Liver (tissue), 8 donors: ENCODE measurements at regions not wholly inside any gene's neighbourhood (a gene's known extent, or its start where the extent isn't known, plus 50 kb on each side); places are given as distances from the start of the nearest gene placed in this dataset.

Experiments used
- DNase-seq: peaks from one replicate; pipeline ENCODE4 v3.0.0-alpha.2; 2017; ENCODE audit warnings: low spot score
- H3K27ac ChIP-seq, 2 donors: one replicate each; pipeline ENCODE4 v1.7.0; 2013; ENCODE audit warnings: inconsistent platforms in 2 of 2, low read length in 2 of 2, control low read depth in 1 of 2, low read depth in 1 of 2, mild to moderate bottlenecking in 1 of 2
- H3K27me3 ChIP-seq, 4 donors: one replicate each; pipeline versions ENCODE4 v1.6.1 to v1.7.0; 2013; ENCODE audit warnings: low read length in 3 of 4, inconsistent platforms in 1 of 4, mild to moderate bottlenecking in 1 of 4, moderate library complexity in 1 of 4; ENCODE audit not compliant: control insufficient read depth in 4 of 4, insufficient read depth in 4 of 4
- H3K36me3 ChIP-seq, 4 donors: one replicate each; pipeline versions ENCODE4 v1.6.1 to v1.7.0; 2013; ENCODE audit warnings: low read length in 3 of 4, mild to moderate bottlenecking in 3 of 4, low read depth in 1 of 4, moderate library complexity in 1 of 4; ENCODE audit not compliant: control insufficient read depth in 4 of 4, insufficient read depth in 3 of 4
- H3K4me1 ChIP-seq, 4 donors: one replicate each; pipeline versions ENCODE4 v1.6.1 to v1.7.0; 2013; ENCODE audit warnings: low read length in 3 of 4, mild to moderate bottlenecking in 3 of 4, moderate library complexity in 1 of 4; ENCODE audit not compliant: control insufficient read depth in 4 of 4, insufficient read depth in 4 of 4
- H3K4me3 ChIP-seq, 3 donors: one replicate each; pipeline versions ENCODE4 v1.6.1 to v1.7.0; 2013; ENCODE audit warnings: low read length in 3 of 3, control low read depth in 1 of 3, low read depth in 1 of 3, mild to moderate bottlenecking in 1 of 3
- H3K9ac ChIP-seq, 2 donors: one replicate each; pipeline ENCODE4 v1.7.0; 2013; ENCODE audit warnings: low read length in 2 of 2, mild to moderate bottlenecking in 2 of 2, moderate library complexity in 2 of 2, control low read depth in 1 of 2, low read depth in 1 of 2
- H3K9me3 ChIP-seq, 4 donors: one replicate each; pipeline versions ENCODE4 v1.6.1 to v1.7.0; 2013; ENCODE audit warnings: low read length in 3 of 4; ENCODE audit not compliant: control insufficient read depth in 4 of 4
- ATF3 ChIP-seq: IDR thresholded peaks from 2 replicates; pipeline ENCODE4 v1.6.1; 2016; ENCODE audit warnings: antibody characterized with exemption
- EGR1 ChIP-seq, 2 donors: IDR thresholded peaks; 2 replicates each; pipeline ENCODE4 v1.6.1; 2016 to 2018; ENCODE audit warnings: antibody characterized with exemption in 2 of 2, low read depth in 2 of 2
- FOXA1 ChIP-seq: IDR thresholded peaks from 2 replicates; pipeline ENCODE4 v1.6.1; 2016; ENCODE audit warnings: antibody characterized with exemption
- FOXA2 ChIP-seq: IDR thresholded peaks from 2 replicates; pipeline ENCODE4 v1.6.1; 2016; ENCODE audit warnings: antibody characterized with exemption
- GABPA ChIP-seq, 2 donors: IDR thresholded peaks in 1 of 2; conservative IDR thresholded peaks in 1 of 2; 2 replicates each; pipeline ENCODE4 v1.6.1; 2016; ENCODE audit warnings: antibody characterized with exemption in 2 of 2, mild to moderate bottlenecking in 1 of 2, moderate library complexity in 1 of 2
- HNF4A ChIP-seq, 2 donors: conservative IDR thresholded peaks; 2 replicates each; pipeline ENCODE4 v1.6.1; 2016; ENCODE audit warnings: antibody characterized with exemption in 2 of 2, mild to moderate bottlenecking in 2 of 2
- JUND ChIP-seq, 2 donors: IDR thresholded peaks; 2 replicates each; pipeline ENCODE4 v1.6.1; 2016; ENCODE audit warnings: antibody characterized with exemption in 2 of 2
- MAX ChIP-seq: IDR thresholded peaks from 2 replicates; pipeline ENCODE4 v1.6.1; 2016; ENCODE audit warnings: antibody characterized with exemption
- RAD21 ChIP-seq, 2 donors: IDR thresholded peaks; 2 replicates each; pipeline ENCODE4 v1.6.1; 2016; ENCODE audit warnings: antibody characterized with exemption in 2 of 2, mild to moderate bottlenecking in 2 of 2
- SP1 ChIP-seq: IDR thresholded peaks from 2 replicates; pipeline ENCODE4 v1.6.1; 2018; ENCODE audit warnings: antibody characterized with exemption, mild to moderate bottlenecking
- TAF1 ChIP-seq: conservative IDR thresholded peaks from 2 replicates; pipeline ENCODE4 v1.6.1; 2016; ENCODE audit warnings: antibody characterized with exemption, mild to moderate bottlenecking
- YY1 ChIP-seq: IDR thresholded peaks from 2 replicates; pipeline ENCODE4 v1.6.1; 2016; ENCODE audit warnings: antibody characterized with exemption, mild to moderate bottlenecking
- WGBS: extraction: QIAGEN DNeasy Blood & Tissue Kit; methylation state at CpG from one replicate; pipeline ENCODE4 v1.1.7; 2013; 5-methylcytosine and 5-hydroxymethylcytosine counted together
- TF ChIP-seq, protein P1 (sequence below): IDR thresholded peaks from 2 replicates; pipeline ENCODE4 v1.6.1; 2016; ENCODE audit warnings: antibody characterized with exemption
- TF ChIP-seq, protein P2 (sequence below): fragments of 150-350 bp; IDR thresholded peaks from 2 replicates; pipeline ENCODE4 v1.5.1; 2017; ENCODE audit warnings: improper control_type of control experiment, low read depth, low read length; ENCODE audit not compliant: missing input control
- TF ChIP-seq, protein P3 (sequence below): IDR thresholded peaks from 2 replicates; pipeline ENCODE4 v1.6.1; 2016; ENCODE audit warnings: antibody characterized with exemption, mild to moderate bottlenecking
- donor health status: healthy.
- donor health status: healthy.
- donor health status: healthy.
- donor health status: healthy.
- donor health status: healthy.

GRCh38 chr4:136664988-136665387 is 867.3 kb downstream of the PCDH18 start:
- Histone ChIP-seq H3K4me1 (no peaks in the 10 kb centered on the region), H3K9ac (no peak overlapping the region), H3K27me3 (peaks cover 0 to 6% (median 0%) of the 10 kb centered on the region in 4 donors), H3K36me3 (no peaks in the 10 kb centered on the region), H3K9me3 (peaks cover 0 to 2% (median 0%) of the 10 kb centered on the region in 4 donors), H3K27ac (no peak overlapping the region), H3K4me3 (no peak overlapping the region)
- TF ChIP-seq TAF1 (no peak), SP1 (no peak), GABPA (IDR thresholded peaks at IDR 0.05 in 1 of 2, conservative IDR thresholded peaks at IDR 0.05 in 1 of 2) (no peak), FOXA1 (no peak), EGR1 (IDR thresholded peaks at IDR 0.05; ENCODE audit: low read depth in 2 of 2) (no peak), MAX (no peak), RAD21 (IDR thresholded peaks at IDR 0.05) (no peak), FOXA2 (no peak), HNF4A (conservative IDR thresholded peaks at IDR 0.05) (no peak), JUND (IDR thresholded peaks at IDR 0.05) (no peak)
- TF ChIP-seq, protein P1, sequence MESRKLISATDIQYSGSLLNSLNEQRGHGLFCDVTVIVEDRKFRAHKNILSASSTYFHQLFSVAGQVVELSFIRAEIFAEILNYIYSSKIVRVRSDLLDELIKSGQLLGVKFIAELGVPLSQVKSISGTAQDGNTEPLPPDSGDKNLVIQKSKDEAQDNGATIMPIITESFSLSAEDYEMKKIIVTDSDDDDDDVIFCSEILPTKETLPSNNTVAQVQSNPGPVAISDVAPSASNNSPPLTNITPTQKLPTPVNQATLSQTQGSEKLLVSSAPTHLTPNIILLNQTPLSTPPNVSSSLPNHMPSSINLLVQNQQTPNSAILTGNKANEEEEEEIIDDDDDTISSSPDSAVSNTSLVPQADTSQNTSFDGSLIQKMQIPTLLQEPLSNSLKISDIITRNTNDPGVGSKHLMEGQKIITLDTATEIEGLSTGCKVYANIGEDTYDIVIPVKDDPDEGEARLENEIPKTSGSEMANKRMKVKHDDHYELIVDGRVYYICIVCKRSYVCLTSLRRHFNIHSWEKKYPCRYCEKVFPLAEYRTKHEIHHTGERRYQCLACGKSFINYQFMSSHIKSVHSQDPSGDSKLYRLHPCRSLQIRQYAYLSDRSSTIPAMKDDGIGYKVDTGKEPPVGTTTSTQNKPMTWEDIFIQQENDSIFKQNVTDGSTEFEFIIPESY = no peak
- TF ChIP-seq, protein P2, sequence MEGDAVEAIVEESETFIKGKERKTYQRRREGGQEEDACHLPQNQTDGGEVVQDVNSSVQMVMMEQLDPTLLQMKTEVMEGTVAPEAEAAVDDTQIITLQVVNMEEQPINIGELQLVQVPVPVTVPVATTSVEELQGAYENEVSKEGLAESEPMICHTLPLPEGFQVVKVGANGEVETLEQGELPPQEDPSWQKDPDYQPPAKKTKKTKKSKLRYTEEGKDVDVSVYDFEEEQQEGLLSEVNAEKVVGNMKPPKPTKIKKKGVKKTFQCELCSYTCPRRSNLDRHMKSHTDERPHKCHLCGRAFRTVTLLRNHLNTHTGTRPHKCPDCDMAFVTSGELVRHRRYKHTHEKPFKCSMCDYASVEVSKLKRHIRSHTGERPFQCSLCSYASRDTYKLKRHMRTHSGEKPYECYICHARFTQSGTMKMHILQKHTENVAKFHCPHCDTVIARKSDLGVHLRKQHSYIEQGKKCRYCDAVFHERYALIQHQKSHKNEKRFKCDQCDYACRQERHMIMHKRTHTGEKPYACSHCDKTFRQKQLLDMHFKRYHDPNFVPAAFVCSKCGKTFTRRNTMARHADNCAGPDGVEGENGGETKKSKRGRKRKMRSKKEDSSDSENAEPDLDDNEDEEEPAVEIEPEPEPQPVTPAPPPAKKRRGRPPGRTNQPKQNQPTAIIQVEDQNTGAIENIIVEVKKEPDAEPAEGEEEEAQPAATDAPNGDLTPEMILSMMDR = no peak
- no peak for DNase-seq
- WGBS = 58% methylated on average over 1 of the region's 1 CpG

DNA sequence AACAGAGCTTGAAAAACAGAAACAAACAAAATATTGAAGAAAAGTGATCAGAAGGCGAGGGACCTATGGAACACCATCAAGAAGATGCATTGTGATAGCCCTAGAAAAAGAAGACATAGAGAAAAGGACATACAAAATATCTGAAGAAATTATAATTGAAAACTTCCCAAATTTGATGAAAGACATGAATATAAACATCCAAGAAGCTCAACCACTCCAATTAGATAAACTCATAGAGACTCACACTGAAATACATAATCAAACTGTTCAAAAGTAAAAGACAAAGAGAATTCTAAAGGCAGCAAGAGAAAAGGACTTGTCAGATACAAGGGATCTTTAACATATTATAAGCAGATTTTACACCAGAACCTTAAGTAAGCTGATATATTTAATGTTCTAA is 869.8 kb downstream of the PCDH18 start:
- no peak overlapping the region for H3K27ac ChIP-seq
- TF ChIP-seq, protein P2 = no peak
- TF ChIP-seq FOXA1 = no peak
- TF ChIP-seq, protein P3, sequence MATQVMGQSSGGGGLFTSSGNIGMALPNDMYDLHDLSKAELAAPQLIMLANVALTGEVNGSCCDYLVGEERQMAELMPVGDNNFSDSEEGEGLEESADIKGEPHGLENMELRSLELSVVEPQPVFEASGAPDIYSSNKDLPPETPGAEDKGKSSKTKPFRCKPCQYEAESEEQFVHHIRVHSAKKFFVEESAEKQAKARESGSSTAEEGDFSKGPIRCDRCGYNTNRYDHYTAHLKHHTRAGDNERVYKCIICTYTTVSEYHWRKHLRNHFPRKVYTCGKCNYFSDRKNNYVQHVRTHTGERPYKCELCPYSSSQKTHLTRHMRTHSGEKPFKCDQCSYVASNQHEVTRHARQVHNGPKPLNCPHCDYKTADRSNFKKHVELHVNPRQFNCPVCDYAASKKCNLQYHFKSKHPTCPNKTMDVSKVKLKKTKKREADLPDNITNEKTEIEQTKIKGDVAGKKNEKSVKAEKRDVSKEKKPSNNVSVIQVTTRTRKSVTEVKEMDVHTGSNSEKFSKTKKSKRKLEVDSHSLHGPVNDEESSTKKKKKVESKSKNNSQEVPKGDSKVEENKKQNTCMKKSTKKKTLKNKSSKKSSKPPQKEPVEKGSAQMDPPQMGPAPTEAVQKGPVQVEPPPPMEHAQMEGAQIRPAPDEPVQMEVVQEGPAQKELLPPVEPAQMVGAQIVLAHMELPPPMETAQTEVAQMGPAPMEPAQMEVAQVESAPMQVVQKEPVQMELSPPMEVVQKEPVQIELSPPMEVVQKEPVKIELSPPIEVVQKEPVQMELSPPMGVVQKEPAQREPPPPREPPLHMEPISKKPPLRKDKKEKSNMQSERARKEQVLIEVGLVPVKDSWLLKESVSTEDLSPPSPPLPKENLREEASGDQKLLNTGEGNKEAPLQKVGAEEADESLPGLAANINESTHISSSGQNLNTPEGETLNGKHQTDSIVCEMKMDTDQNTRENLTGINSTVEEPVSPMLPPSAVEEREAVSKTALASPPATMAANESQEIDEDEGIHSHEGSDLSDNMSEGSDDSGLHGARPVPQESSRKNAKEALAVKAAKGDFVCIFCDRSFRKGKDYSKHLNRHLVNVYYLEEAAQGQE = no peak
- no peak for TF ChIP-seq HNF4A (conservative IDR thresholded peaks at IDR 0.05)
- no peak for TF ChIP-seq JUND (IDR thresholded peaks at IDR 0.05)
- no peak for TF ChIP-seq RAD21 (IDR thresholded peaks at IDR 0.05)
- TF ChIP-seq, protein P1 = no peak
- TF ChIP-seq ATF3 = no peak
- no peak for TF ChIP-seq YY1
- peaks cover 0 to 2% (median 0%) of the 10 kb centered on the region in 4 donors for H3K9me3 ChIP-seq
- WGBS = 44% methylated on average over 1 of the region's 1 CpG
- no peak overlapping the region for H3K9ac ChIP-seq
- peaks cover 0 to 3% (median 0%) of the 10 kb centered on the region in 4 donors for H3K27me3 ChIP-seq
- H3K36me3 ChIP-seq = no peaks in the 10 kb centered on the region
- H3K4me1 ChIP-seq = no peaks in the 10 kb centered on the region
- DNase-seq = no peak
- H3K4me3 ChIP-seq = no peak overlapping the region
